Thymus (tissue), 11 donors: ENCODE measurements at regions not wholly inside any gene's neighbourhood (a gene's known extent, or its start where the extent isn't known, plus 50 kb on each side); places are given as distances from the start of the nearest gene placed in this dataset.

Experiments used
- DNase-seq, 9 donors: peaks; one replicate each; pipeline ENCODE4 v3.0.0-alpha.2; 2013; ENCODE audit warnings: low spot score in 9 of 9, low read depth in 6 of 9, missing footprints in 1 of 9
- H3K27ac ChIP-seq, 2 donors: one replicate each; pipeline ENCODE4 v1.5.1; 2013; ENCODE audit warnings: control low read depth in 1 of 2, low read depth in 1 of 2, low read length in 1 of 2, mild to moderate bottlenecking in 1 of 2, moderate library complexity in 1 of 2
- H3K27me3 ChIP-seq, 2 donors: one replicate each; pipeline ENCODE4 v1.5.1; 2013; ENCODE audit warnings: low read length in 1 of 2; ENCODE audit not compliant: control insufficient read depth in 2 of 2, insufficient read depth in 1 of 2
- H3K36me3 ChIP-seq, 2 donors: one replicate each; pipeline ENCODE4 v1.5.1; 2013; ENCODE audit warnings: low read length in 1 of 2, mild to moderate bottlenecking in 1 of 2, moderate library complexity in 1 of 2; ENCODE audit not compliant: control insufficient read depth in 2 of 2, insufficient read depth in 2 of 2
- H3K4me1 ChIP-seq, 2 donors: one replicate each; pipeline ENCODE4 v1.5.1; 2013; ENCODE audit warnings: low read length in 2 of 2; ENCODE audit not compliant: control insufficient read depth in 2 of 2, insufficient read depth in 2 of 2
- H3K4me3 ChIP-seq, 2 donors: one replicate each; pipeline ENCODE4 v1.5.1; 2013; ENCODE audit warnings: low read length in 2 of 2, control low read depth in 1 of 2, mild to moderate bottlenecking in 1 of 2
- H3K9me3 ChIP-seq, 2 donors: one replicate each; pipeline ENCODE4 v1.5.1; 2013; ENCODE audit warnings: low read length in 1 of 2, mild to moderate bottlenecking in 1 of 2; ENCODE audit not compliant: control insufficient read depth in 2 of 2, insufficient read depth in 1 of 2
- WGBS: extraction: QIAGEN DNeasy Blood & Tissue Kit; methylation state at CpG from one replicate; pipeline ENCODE4 v1.1.7; 2013; 5-methylcytosine and 5-hydroxymethylcytosine counted together
- donor health status: healthy.

GRCh38 chr15:97174886-97175540, 785.5 kb upstream of the ARRDC4 start:
- Histone ChIP-seq H3K4me1 (no peaks in the 10 kb centered on the region), H3K27ac (no peak overlapping the region), H3K9me3 (peaks cover 0 to 2% of the 10 kb centered on the region in 2 donors), H3K27me3 (no peaks in the 10 kb centered on the region), H3K36me3 (no peaks in the 10 kb centered on the region), H3K4me3 (no peak overlapping the region)
- WGBS: 25% methylated on average over 2 of the region's 2 CpGs
- no peak for DNase-seq

- H3K4me1 ChIP-seq: no peaks in the 10 kb centered on the region
- H3K36me3 ChIP-seq: no peaks in the 10 kb centered on the region
- H3K4me3 ChIP-seq: no peak overlapping the region
- H3K27ac ChIP-seq: no peak overlapping the region
- 21% methylated on average over 11 of the region's 11 CpGs for WGBS
- DNase-seq: no peak
- no peaks in the 10 kb centered on the region for H3K27me3 ChIP-seq
- no peaks in the 10 kb centered on the region for H3K9me3 ChIP-seq
Measured at GRCh38 chr15:97177151-97177577, 783.3 kb upstream of the ARRDC4 start.

- Histone ChIP-seq H3K4me1 (no peaks in the 10 kb centered on the region), H3K9me3 (no peaks in the 10 kb centered on the region), H3K36me3 (no peaks in the 10 kb centered on the region), H3K4me3 (no peak overlapping the region), H3K27ac (no peak overlapping the region), H3K27me3 (no peaks in the 10 kb centered on the region)
- 96% methylated on average over 7 of the region's 7 CpGs for WGBS
- DNase-seq: no peak
Measured at GRCh38 chr15:97182581-97182980, 777.9 kb upstream of the ARRDC4 start.

- no peak overlapping the region for H3K27ac ChIP-seq
- no peak for DNase-seq
- H3K4me1 ChIP-seq: no peaks in the 10 kb centered on the region
- 95% methylated on average over 3 of the region's 3 CpGs for WGBS
- no peaks in the 10 kb centered on the region for H3K27me3 ChIP-seq
- H3K4me3 ChIP-seq: no peak overlapping the region
- H3K36me3 ChIP-seq: no peaks in the 10 kb centered on the region
- no peaks in the 10 kb centered on the region for H3K9me3 ChIP-seq
Measured at GRCh38 chr15:97189162-97189780, 771.2 kb upstream of the ARRDC4 start.

GRCh38 chr15:97194750-97195149, 765.8 kb upstream of the ARRDC4 start:
- Histone ChIP-seq H3K36me3 (no peaks in the 10 kb centered on the region), H3K4me1 (no peaks in the 10 kb centered on the region), H3K27me3 (no peaks in the 10 kb centered on the region), H3K9me3 (no peaks in the 10 kb centered on the region), H3K27ac (no peak overlapping the region), H3K4me3 (no peak overlapping the region)
- 97% methylated on average over 1 of the region's 1 CpG for WGBS
- no peak for DNase-seq

- no peaks in the 10 kb centered on the region for H3K9me3 ChIP-seq
- H3K27ac ChIP-seq: no peak overlapping the region
- WGBS: 76% methylated on average over 16 of the region's 16 CpGs
- no peaks in the 10 kb centered on the region for H3K36me3 ChIP-seq
- no peak overlapping the region for H3K4me3 ChIP-seq
- H3K4me1 ChIP-seq: no peaks in the 10 kb centered on the region
- DNase-seq: no peak
- H3K27me3 ChIP-seq: no peaks in the 10 kb centered on the region
Measured at GRCh38 chr15:97196048-97197014, 764.2 kb upstream of the ARRDC4 start.

GRCh38 chr15:97199393-97200051, 761.0 kb upstream of the ARRDC4 start:
- H3K4me1 ChIP-seq: no peaks in the 10 kb centered on the region
- 92% methylated on average over 3 of the region's 3 CpGs for WGBS

GRCh38 chr15:97200161-97200560, 760.3 kb upstream of the ARRDC4 start:
- WGBS: 95% methylated on average over 2 of the region's 2 CpGs
- Histone ChIP-seq H3K36me3 (no peaks in the 10 kb centered on the region), H3K4me1 (no peaks in the 10 kb centered on the region), H3K27me3 (no peaks in the 10 kb centered on the region), H3K4me3 (no peak overlapping the region), H3K27ac (no peak overlapping the region), H3K9me3 (no peaks in the 10 kb centered on the region)
- DNase-seq: no peak

More at GRCh38 chr15:97199393-97200051, 761.0 kb upstream of the ARRDC4 start:
- no peaks in the 10 kb centered on the region for H3K36me3 ChIP-seq
- H3K4me3 ChIP-seq: no peak overlapping the region
- no peaks in the 10 kb centered on the region for H3K9me3 ChIP-seq
- H3K27me3 ChIP-seq: no peaks in the 10 kb centered on the region
- H3K27ac ChIP-seq: no peak overlapping the region
- no peak for DNase-seq
